A549 (cell line): ENCODE measurements at regions not wholly inside any gene's neighbourhood (a gene's known extent, or its start where the extent isn't known, plus 50 kb on each side); places are given as distances from the start of the nearest gene placed in this dataset.

Experiments
- ATAC-seq, 2 experiments: fragments of 200-7000 bp in 1 of 2; fragments of >200 bp in 1 of 2; cut with Nextera tagmentation in 1 of 2; cut with Tn5 transposase in 1 of 2; 3 replicates each; pipeline versions ENCODE4 v1.8.0 to v1.9.1; 2018 to 2020; ENCODE audit warnings: mild to moderate bottlenecking in 1 of 2, moderate library complexity in 1 of 2
- CTCF ChIA-PET: fragments of 300-600 bp; sonication (Branson Sonifier 250); formaldehyde crosslinking; extraction: SDS; loops from one replicate; lab custom pipeline; 2021; ENCODE audit warnings: antibody characterized with exemption, inconsistent platforms; lab: Yijun Ruan, JAX
- POLR2A ChIA-PET: fragments of 350-600 bp; formaldehyde crosslinking; extraction: SDS; loops from one replicate; lab custom pipeline; 2021; ENCODE audit warnings: antibody characterized with exemption, inconsistent platforms; lab: Yijun Ruan, JAX
- DNase-seq, 2 experiments: peaks; one replicate each; pipeline versions ENCODE4 v3.0.0 to v3.0.0-alpha.2; 2011 to 2016; ENCODE audit warnings: low read depth in 1 of 2, low spot score in 1 of 2
- FAIRE-seq: peaks from 2 replicates; lab custom pipeline; 2011; peaks lifted over from hg19 to GRCh38; lab: Jason Lieb, UNC
- H3K27ac ChIP-seq, 2 experiments: fragments of >200 bp; sonication (Bioruptor Twin); formaldehyde crosslinking; 3 replicates each; pipeline ENCODE4 v1.5.1; 2016 to 2017
- H3K4me1 ChIP-seq: fragments of >200 bp; sonication (Bioruptor Twin); formaldehyde crosslinking; 3 replicates; pipeline ENCODE4 v1.6.1; 2016
- H3K4me2 ChIP-seq: fragments of >200 bp; sonication (Bioruptor Twin); formaldehyde crosslinking; 3 replicates; pipeline ENCODE4 v1.6.1; 2016
- H3K4me3 ChIP-seq: fragments of >200 bp; sonication (Bioruptor Twin); formaldehyde crosslinking; 3 replicates; pipeline ENCODE4 v1.5.1; 2016
- H3K9me3 ChIP-seq: fragments of >200 bp; sonication (Bioruptor Twin); formaldehyde crosslinking; 3 replicates; pipeline ENCODE4 v1.6.1; 2016
- CBX2 ChIP-seq: fragments of 200-600 bp; sonication (generic); IDR thresholded peaks from 2 replicates; pipeline ENCODE4 v1.6.1; 2016; ENCODE audit warnings: low read depth, mild to moderate bottlenecking, borderline replicate concordance
- CBX8 ChIP-seq: fragments of 200-600 bp; sonication (generic); IDR thresholded peaks from 2 replicates; pipeline ENCODE4 v1.6.1; 2016
- CHD4 ChIP-seq: fragments of 200-600 bp; sonication (generic); IDR thresholded peaks from 2 replicates; pipeline ENCODE4 v1.6.1; 2016; ENCODE audit warnings: antibody characterized with exemption, mild to moderate bottlenecking, borderline replicate concordance
- EHF ChIP-seq: fragments of 250-450 bp; sonication (Bioruptor Pico); IDR thresholded peaks from 2 replicates; pipeline ENCODE4 v1.5.0; 2020; ENCODE audit warnings: mild to moderate bottlenecking
- ELK1 ChIP-seq: fragments of 150-350 bp; IDR thresholded peaks from 2 replicates; pipeline ENCODE4 v1.6.1; 2014; ENCODE audit warnings: low read depth, mild to moderate bottlenecking, low read length
- ESRRA ChIP-seq: fragments of 150-350 bp; IDR thresholded peaks from 2 replicates; pipeline ENCODE4 v1.6.1; 2014; ENCODE audit warnings: mild to moderate bottlenecking, low read length, borderline replicate concordance
- FOSB ChIP-seq: fragments of 250-450 bp; sonication (Bioruptor Pico); IDR thresholded peaks from 2 replicates; pipeline ENCODE4 v1.5.0; 2020; ENCODE audit warnings: mild to moderate bottlenecking, moderate library complexity
- FOSL2 ChIP-seq, 2 experiments: fragments of 450-650 bp in 1 of 2; fragments of >200 bp in 1 of 2; sonication (Bioruptor Twin) in 1 of 2; formaldehyde crosslinking; IDR thresholded peaks; 2 replicates each; pipeline versions ENCODE4 v1.5.0 to v1.6.1; 2016 to 2020; ENCODE audit warnings: mild to moderate bottlenecking in 1 of 2, moderate library complexity in 1 of 2
- HDAC2 ChIP-seq: fragments of 200-600 bp; sonication (generic); IDR thresholded peaks from 2 replicates; pipeline ENCODE4 v1.6.1; 2016
- HES2 ChIP-seq: fragments of >200 bp; sonication (Bioruptor Twin); formaldehyde crosslinking; IDR thresholded peaks from 2 replicates; pipeline ENCODE4 v1.6.1; 2016
- HEYL ChIP-seq: fragments of 250-450 bp; sonication (Bioruptor Pico); IDR thresholded peaks from 2 replicates; pipeline ENCODE4 v1.8.0; 2021; ENCODE audit warnings: mild to moderate bottlenecking, moderate library complexity
- JUN ChIP-seq, 2 experiments: fragments of >200 bp; sonication (Bioruptor Twin); formaldehyde crosslinking; IDR thresholded peaks; 2 replicates in 1 of 2; 3 replicates in 1 of 2; pipeline ENCODE4 v1.6.1; 2016 to 2017
- KDM1A ChIP-seq: fragments of 200-600 bp; sonication (generic); IDR thresholded peaks from 2 replicates; pipeline ENCODE4 v1.6.1; 2016; ENCODE audit warnings: low read depth, mild to moderate bottlenecking
- KDM5A ChIP-seq: fragments of 200-600 bp; sonication (generic); IDR thresholded peaks from 2 replicates; pipeline ENCODE4 v1.6.1; 2016; ENCODE audit warnings: antibody characterized with exemption, mild to moderate bottlenecking
- MAX ChIP-seq: IDR thresholded peaks from 2 replicates; pipeline ENCODE4 v1.6.1; 2012
- MAZ ChIP-seq: fragments of 150-350 bp; IDR thresholded peaks from 2 replicates; pipeline ENCODE4 v1.6.1; 2014; ENCODE audit warnings: antibody characterized with exemption, low read depth, low read length, borderline replicate concordance
- NFE2L2 ChIP-seq: fragments of 150-350 bp; conservative IDR thresholded peaks from 2 replicates; pipeline ENCODE4 v1.6.1; 2014; ENCODE audit warnings: low read length
- NPAS2 ChIP-seq: fragments of 250-450 bp; sonication (Bioruptor Pico); IDR thresholded peaks from 2 replicates; pipeline ENCODE4 v1.8.0; 2022; ENCODE audit warnings: mild to moderate bottlenecking, moderate library complexity, borderline replicate concordance
- NR3C1 ChIP-seq: fragments of >200 bp; sonication (Bioruptor Twin); formaldehyde crosslinking; IDR thresholded peaks from 3 replicates; pipeline ENCODE4 v1.6.1; 2017
- PHF8 ChIP-seq: fragments of 200-600 bp; sonication (generic); IDR thresholded peaks from 2 replicates; pipeline ENCODE4 v1.6.1; 2016; ENCODE audit warnings: low read depth, mild to moderate bottlenecking, antibody characterized with exemption, moderate library complexity, borderline replicate concordance
- POLR2AphosphoS2 ChIP-seq: conservative IDR thresholded peaks from 2 replicates; pipeline ENCODE4 v1.6.1; 2012; ENCODE audit warnings: low read length, improper control_type of control experiment, inconsistent platforms
- RARB ChIP-seq: fragments of 250-450 bp; sonication (Bioruptor Pico); IDR thresholded peaks from 2 replicates; pipeline ENCODE4 v1.8.0; 2021; ENCODE audit warnings: mild to moderate bottlenecking, moderate library complexity
- RCOR1 ChIP-seq: fragments of 150-350 bp; IDR thresholded peaks from 2 replicates; pipeline ENCODE4 v1.6.1; 2014; ENCODE audit warnings: antibody characterized with exemption, low read length, low read depth
- REST ChIP-seq: fragments of 200-600 bp; sonication (generic); IDR thresholded peaks from 2 replicates; pipeline ENCODE4 v1.6.1; 2016; ENCODE audit warnings: antibody characterized with exemption, mild to moderate bottlenecking, moderate library complexity
- SMC3 ChIP-seq: fragments of >200 bp; sonication (Bioruptor Twin); formaldehyde crosslinking; IDR thresholded peaks from 3 replicates; pipeline ENCODE4 v1.6.1; 2018; ENCODE audit warnings: inconsistent platforms
- TP53 ChIP-seq: fragments of 250-450 bp; sonication (Bioruptor Pico); IDR thresholded peaks from 2 replicates; pipeline ENCODE4 v1.5.0; 2021; ENCODE audit warnings: mild to moderate bottlenecking, moderate library complexity
- ZC3H11A ChIP-seq: fragments of 450-650 bp; IDR thresholded peaks from 2 replicates; pipeline ENCODE4 v1.6.1; 2014; ENCODE audit warnings: antibody characterized with exemption, mild to moderate bottlenecking
- ZFP36 ChIP-seq: fragments of 450-650 bp; IDR thresholded peaks from 2 replicates; pipeline ENCODE4 v1.6.1; 2014; ENCODE audit warnings: borderline replicate concordance; ENCODE audit not compliant: partially characterized antibody
- ZNF302 ChIP-seq: fragments of 250-450 bp; sonication (Bioruptor Pico); IDR thresholded peaks from 2 replicates; pipeline ENCODE4 v1.9.0; 2021; ENCODE audit warnings: inconsistent platforms, mild to moderate bottlenecking, moderate library complexity
- WGBS: methylation state at CpG from one replicate; pipeline ENCODE4 v1.1.6; 2017; ENCODE audit errors: missing lambda C conversion rate; 5-methylcytosine and 5-hydroxymethylcytosine counted together

- 12% methylated on average over 5 of the region's 5 CpGs for WGBS
- ChIA-PET POLR2A (no interaction called here), CTCF (no interaction called here)
- H3K4me3 ChIP-seq = no peak overlapping the region
- no peaks in the 10 kb centered on the region for H3K4me1 ChIP-seq
- FAIRE-seq = no peak
- no peak for TF ChIP-seq CHD4
- TF ChIP-seq CBX8 = no peak
- TF ChIP-seq POLR2AphosphoS2 = no peak
- no peak for TF ChIP-seq FOSB
- TF ChIP-seq MAZ = no peak
- no peak for TF ChIP-seq CBX2
- no peak for TF ChIP-seq EHF (CRISPR knock-in tag)
- no peak for TF ChIP-seq ZC3H11A
- no peak for TF ChIP-seq RARB (CRISPR knock-in tag)
- TF ChIP-seq PHF8 = no peak
- TF ChIP-seq ZNF302 (CRISPR knock-in tag) = no peak
- no peak for TF ChIP-seq ESRRA
- no peak for TF ChIP-seq NPAS2
- no peak for TF ChIP-seq REST
- no peak for TF ChIP-seq HEYL
- TF ChIP-seq NR3C1 = no peak
- TF ChIP-seq HDAC2 = no peak
- TF ChIP-seq SMC3 = no peak
- TF ChIP-seq MAX = no peak
- TF ChIP-seq RCOR1 = no peak
- no peak overlapping the region for H3K4me2 ChIP-seq
- no peak for DNase-seq
- H3K9me3 ChIP-seq = no peaks in the 10 kb centered on the region
- ATAC-seq = no peak
- H3K27ac ChIP-seq = no peak overlapping the region
Observed at GRCh38 chr16:35308674-35309073, 1849.3 kb downstream of the TP53TG3F start.

- ATAC-seq (no peak), FAIRE-seq (no peak), DNase-seq (no peak)
- TF ChIP-seq JUN (IDR thresholded peaks at IDR 0.05) (no peak), FOSL2 (IDR thresholded peaks at IDR 0.05) (no peak), FOSL2 (CRISPR knock-in tag; IDR thresholded peaks at IDR 0.05) (no peak), HES2 (no peak), HDAC2 (no peak), ZC3H11A (no peak), KDM5A (no peak), NFE2L2 (no peak), ZFP36 (no peak), ELK1 (no peak), KDM1A (no peak), TP53 (no peak)
- H3K4me2 ChIP-seq = no peak overlapping the region
- CTCF ChIA-PET = no interaction called here
- no peaks in the 10 kb centered on the region for H3K4me1 ChIP-seq
- POLR2A ChIA-PET = no interaction called here
- H3K9me3 ChIP-seq = 0 out of 3 replicates have a peak, but pooled peaks cover 1% of the 10 kb centered on the region
- H3K4me3 ChIP-seq = no peak overlapping the region
- 71% methylated on average over 1 of the region's 3 CpGs for WGBS
- H3K27ac ChIP-seq = no peak overlapping the region
Observed at GRCh38 chr16:35310999-35311398, 1851.6 kb downstream of the TP53TG3F start.
